ENCODE measurements at regions not wholly inside any gene's neighbourhood (a gene's known extent, or its start where the extent isn't known, plus 50 kb on each side); places are given as distances from the start of the nearest gene placed in this dataset.

DNA sequence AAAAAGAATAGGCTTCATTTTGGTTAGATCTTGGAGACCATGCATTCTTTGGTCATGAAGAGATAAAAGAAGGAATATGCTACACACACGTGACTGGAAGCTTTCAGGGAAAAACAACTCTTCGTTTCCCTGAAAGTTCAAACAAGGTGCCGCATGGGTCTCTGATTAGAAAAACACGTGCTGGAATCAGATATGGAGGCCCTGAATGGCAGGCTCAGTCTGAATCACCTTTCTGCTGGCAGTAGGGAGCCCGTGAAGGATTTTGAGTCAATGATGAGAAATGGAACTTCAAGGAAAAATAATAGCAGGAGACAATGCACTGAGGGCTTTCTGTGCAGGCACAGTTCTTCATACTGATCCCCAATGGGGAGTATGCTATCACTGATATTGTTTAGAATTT, 99.8 kb upstream of the LRRN1 start:
- no peaks in the 10 kb centered on the region for H3K9me3 Mint-ChIP-seq
- TF ChIP-seq, protein P1, sequence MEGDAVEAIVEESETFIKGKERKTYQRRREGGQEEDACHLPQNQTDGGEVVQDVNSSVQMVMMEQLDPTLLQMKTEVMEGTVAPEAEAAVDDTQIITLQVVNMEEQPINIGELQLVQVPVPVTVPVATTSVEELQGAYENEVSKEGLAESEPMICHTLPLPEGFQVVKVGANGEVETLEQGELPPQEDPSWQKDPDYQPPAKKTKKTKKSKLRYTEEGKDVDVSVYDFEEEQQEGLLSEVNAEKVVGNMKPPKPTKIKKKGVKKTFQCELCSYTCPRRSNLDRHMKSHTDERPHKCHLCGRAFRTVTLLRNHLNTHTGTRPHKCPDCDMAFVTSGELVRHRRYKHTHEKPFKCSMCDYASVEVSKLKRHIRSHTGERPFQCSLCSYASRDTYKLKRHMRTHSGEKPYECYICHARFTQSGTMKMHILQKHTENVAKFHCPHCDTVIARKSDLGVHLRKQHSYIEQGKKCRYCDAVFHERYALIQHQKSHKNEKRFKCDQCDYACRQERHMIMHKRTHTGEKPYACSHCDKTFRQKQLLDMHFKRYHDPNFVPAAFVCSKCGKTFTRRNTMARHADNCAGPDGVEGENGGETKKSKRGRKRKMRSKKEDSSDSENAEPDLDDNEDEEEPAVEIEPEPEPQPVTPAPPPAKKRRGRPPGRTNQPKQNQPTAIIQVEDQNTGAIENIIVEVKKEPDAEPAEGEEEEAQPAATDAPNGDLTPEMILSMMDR (IDR thresholded peaks at IDR 0.05; ENCODE audit: unreplicated experiment in 3 of 3), result no peak
- H3K27me3 Mint-ChIP-seq (ENCODE audit: low read depth), result no peaks in the 10 kb centered on the region
- no peaks in the 10 kb centered on the region for H3K36me3 Mint-ChIP-seq (ENCODE audit: low read depth)
- no peak overlapping the region for H3K4me3 Mint-ChIP-seq
- H3K27ac Mint-ChIP-seq, result no peak overlapping the region
- H3K4me1 Mint-ChIP-seq, result peaks cover 14% of the 10 kb centered on the region

DNA sequence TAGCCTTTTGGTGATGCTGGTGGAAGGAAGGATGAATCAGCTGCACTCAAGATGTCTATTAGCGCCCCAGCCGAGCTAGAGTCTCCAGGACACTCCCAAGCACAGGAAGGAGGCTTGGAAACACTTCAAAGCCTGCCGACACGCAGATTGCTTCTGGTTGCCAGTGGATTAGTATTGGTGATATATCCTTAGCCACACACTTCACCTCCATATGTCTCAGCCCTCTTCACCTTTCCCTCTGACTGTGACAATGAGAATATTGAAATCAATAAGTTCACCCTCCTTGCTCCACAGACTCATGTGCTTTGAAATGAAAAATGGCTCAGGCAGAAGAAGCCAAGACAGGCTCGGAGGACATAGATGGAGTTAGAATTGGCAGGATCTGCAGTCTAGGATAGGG, 102.9 kb upstream of the LRRN1 start:
- no peak overlapping the region for H3K27ac Mint-ChIP-seq
- TF ChIP-seq, protein P1 (IDR thresholded peaks at IDR 0.05; ENCODE audit: unreplicated experiment in 3 of 3), result no peak
- peaks cover 8% of the 10 kb centered on the region for H3K4me1 Mint-ChIP-seq
- no peak overlapping the region for H3K4me3 Mint-ChIP-seq
- H3K36me3 Mint-ChIP-seq (ENCODE audit: low read depth), result no peaks in the 10 kb centered on the region
- H3K9me3 Mint-ChIP-seq, result peaks cover 6% of the 10 kb centered on the region
- H3K27me3 Mint-ChIP-seq (ENCODE audit: low read depth), result no peaks in the 10 kb centered on the region

DNA sequence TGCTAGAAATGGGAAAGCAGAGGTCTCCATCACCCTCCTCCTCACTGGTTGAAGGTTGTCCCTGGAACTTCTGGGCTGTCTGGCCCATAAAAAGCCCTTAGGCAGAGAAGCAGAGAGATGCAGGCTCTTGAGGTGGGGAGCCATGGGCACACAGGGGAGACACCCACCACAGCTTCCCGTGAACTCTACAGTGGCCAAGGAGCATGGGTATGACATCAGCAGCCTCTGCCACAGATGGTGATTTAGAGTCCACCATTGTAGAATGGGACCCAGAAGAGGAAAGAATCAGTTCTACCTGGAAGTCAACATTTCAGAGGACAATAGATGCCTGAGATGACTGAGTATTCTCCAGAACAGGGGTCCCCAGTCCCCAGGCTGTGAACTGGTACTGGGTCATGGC, 105.6 kb upstream of the LRRN1 start:
- TF ChIP-seq, protein P1 (IDR thresholded peaks at IDR 0.05; ENCODE audit: unreplicated experiment in 3 of 3), result no peak
- H3K27ac Mint-ChIP-seq, result no peak overlapping the region
- H3K27me3 Mint-ChIP-seq (ENCODE audit: low read depth), result no peaks in the 10 kb centered on the region
- no peaks in the 10 kb centered on the region for H3K36me3 Mint-ChIP-seq (ENCODE audit: low read depth)
- H3K9me3 Mint-ChIP-seq, result peaks cover 6% of the 10 kb centered on the region
- H3K4me3 Mint-ChIP-seq, result no peak overlapping the region
- peaks cover 16% of the 10 kb centered on the region for H3K4me1 Mint-ChIP-seq

DNA sequence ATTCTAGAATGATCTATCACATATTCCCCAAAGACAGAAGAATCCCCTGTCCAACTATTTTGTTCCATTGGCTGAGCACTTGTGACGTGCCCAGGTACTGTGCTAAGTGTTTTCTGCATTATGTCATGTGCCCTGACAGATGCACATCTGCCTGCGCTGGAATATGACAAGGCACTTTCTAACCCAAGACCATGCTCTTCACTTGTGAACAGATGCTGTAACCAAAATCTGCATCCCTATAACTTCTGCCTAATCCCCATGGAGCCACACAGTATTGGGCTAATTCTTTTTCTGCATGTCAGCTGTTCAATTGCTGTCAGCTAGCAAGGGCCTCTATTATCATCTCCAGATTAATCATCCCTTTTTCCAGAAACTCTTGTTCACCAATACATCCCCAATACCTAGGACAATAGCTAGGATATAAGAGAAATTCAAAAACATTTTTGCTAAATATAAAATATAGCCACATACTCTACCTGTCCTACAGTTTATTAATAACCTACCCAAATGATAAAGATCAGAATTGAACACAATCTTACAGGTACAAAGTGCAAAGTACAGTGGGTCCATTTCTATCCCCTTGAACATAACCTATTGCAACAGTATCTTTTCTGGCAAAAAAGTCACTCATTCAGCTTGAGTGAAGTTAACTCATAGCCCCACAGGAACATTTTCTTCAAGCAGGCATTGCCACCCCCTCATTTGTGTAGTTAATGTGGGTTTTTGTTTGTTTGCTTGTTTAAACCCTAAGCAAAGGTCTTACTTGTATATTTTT, 109.4 kb upstream of the LRRN1 start:
- H3K36me3 Mint-ChIP-seq (ENCODE audit: low read depth), result no peaks in the 10 kb centered on the region

DNA sequence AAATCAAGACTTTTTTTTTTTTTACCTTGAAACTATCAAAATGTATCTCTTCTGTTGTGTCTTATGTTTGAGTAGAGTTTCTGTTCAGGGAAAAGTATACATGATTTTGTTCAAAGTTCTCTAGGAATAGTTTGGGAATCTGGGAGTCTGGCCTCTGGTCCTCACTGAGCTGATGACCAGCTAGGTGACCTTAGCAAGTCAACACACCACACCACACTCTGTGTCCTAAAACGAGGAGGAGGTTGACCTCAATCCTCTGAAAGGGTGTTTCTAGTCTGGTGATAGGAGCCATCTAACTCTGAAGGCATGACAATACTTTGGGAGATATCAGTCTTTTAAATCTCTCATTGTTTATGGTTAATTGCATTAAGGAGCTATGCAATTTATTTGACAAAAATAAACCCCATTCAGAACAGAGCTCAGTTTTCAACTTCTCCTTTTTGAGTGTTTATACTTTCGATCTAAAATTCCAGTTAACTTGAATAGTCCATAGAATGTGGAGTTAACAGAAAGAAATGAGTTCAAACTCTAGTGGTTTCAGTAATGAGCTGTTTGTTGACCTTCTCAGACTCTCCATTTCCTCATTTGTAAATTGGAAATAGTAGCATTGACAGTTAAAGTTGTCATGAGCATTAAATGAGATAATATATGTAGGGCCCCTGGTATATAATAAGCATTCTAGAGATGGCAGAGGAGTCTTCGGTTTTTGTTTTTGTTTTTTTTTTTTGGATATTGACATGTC, 112.2 kb upstream of the LRRN1 start:
- peaks cover 3% of the 10 kb centered on the region for H3K9me3 Mint-ChIP-seq
- no peak overlapping the region for H3K4me3 Mint-ChIP-seq
- H3K36me3 Mint-ChIP-seq (ENCODE audit: low read depth), result no peaks in the 10 kb centered on the region
- peaks cover 10% of the 10 kb centered on the region for H3K4me1 Mint-ChIP-seq
- peaks cover 7% of the 10 kb centered on the region for H3K27me3 Mint-ChIP-seq (ENCODE audit: low read depth)
- TF ChIP-seq, protein P1 (IDR thresholded peaks at IDR 0.05; ENCODE audit: unreplicated experiment in 3 of 3), result no peak
- no peak overlapping the region for H3K27ac Mint-ChIP-seq

More for the DNA sequence above, 109.4 kb upstream of the LRRN1 start:
- peaks cover 5% of the 10 kb centered on the region for H3K27me3 Mint-ChIP-seq (ENCODE audit: low read depth)
- no peak overlapping the region for H3K4me3 Mint-ChIP-seq
- no peak overlapping the region for H3K27ac Mint-ChIP-seq
- H3K9me3 Mint-ChIP-seq, result peaks cover 9% of the 10 kb centered on the region
- peaks cover 10% of the 10 kb centered on the region for H3K4me1 Mint-ChIP-seq
- TF ChIP-seq, protein P1 (IDR thresholded peaks at IDR 0.05; ENCODE audit: unreplicated experiment in 3 of 3), result no peak
